ENCODE measurements at regions not wholly inside any gene's neighbourhood (a gene's known extent, or its start where the extent isn't known, plus 50 kb on each side); places are given as distances from the start of the nearest gene placed in this dataset.

DNA sequence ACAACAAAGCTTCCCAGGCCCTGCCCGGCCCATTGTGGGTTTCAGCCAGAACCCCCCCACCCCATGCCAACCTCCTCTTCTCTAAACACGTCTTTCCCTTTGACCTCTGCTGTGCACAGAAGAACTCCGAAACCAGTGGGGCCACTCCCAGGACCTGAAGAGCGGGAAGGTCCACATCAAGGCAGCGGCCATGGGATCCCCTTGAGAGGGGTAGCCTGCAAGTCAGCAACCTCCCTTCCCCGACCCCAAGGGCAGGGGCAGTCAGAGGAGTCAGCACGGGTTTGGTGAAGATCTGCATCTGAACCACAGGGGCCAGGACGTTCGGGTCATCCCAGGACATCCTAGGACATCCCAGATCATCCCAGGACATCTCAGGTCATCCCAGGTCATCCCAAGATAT lies 379.9 kb upstream of the IRX4 start:
- DNase-seq (no peak), ATAC-seq (no peak)

DNA sequence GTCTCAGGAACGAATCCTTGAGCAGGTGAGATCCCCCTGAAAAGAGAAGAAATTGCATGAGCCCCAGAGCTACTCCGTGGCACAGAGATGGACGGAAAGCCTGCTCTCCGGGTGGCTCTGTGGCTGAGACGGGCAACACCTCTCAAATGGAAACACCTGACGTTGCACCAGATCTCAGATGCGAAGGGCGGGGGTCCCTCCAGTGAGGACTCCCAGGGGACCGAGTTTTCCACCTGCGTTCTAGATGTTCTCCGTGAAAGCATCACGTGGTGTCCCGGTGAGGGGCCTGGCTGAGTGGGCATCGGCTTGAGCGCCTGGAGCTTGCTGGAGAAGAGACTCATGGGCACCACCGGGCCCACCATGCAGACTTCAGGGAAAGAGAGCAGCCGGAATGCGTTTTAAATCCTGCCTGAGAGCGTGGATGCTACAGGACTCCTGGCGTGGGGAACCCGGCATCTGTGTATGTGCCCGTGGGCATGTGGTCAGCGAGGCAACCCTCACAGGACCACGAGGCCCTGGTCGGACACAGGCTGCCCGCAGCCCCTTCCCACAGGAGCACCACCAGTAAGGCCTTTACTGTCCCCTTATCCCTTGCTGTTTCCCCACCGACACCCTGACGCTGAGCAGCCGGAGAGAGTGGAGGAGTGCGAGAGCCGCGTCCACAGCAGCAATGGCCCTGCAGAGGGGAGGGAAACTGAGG lies 378.4 kb upstream of the IRX4 start:
- no peak for DNase-seq

DNA sequence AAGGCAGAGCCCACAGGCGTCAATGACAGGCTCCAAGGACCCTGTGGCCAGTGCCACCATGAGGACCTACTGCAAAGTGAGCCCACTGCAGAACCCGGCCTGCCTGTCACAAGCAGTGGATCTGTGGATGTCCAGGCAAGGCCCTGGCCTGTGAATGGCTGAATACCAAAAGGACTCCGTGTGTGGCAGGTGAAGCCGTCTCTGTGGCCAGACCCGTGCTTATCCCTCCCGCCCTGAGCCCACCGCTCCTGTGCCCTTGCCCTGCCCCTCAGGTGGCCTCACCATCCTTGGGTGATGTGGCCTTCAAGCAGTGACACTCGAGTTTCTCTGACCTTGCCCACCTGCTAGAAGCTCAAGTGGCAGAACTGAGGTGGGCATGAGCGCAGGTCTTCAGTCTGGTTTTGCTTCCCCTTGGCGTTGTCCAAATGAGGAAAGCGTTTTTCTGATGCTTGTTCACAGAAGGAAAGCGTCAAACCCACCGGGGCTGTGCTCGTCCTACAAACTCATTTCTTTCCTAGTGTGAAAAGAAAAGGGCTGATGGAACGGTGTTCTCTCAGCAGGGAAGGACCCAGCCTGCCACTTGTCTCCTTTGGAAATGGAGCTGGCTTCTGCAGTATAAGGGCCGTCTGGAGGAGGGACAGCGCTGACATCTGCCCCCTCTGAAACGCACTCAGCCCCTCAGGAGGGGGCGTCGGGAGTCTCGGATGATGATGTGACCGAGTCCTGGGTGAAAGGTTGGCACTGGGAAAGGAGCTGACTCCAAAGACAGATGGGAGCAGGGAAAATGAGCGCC lies 377.7 kb upstream of the IRX4 start:
- ATAC-seq (no peak), DNase-seq (no peak)

More for the DNA sequence above, 378.4 kb upstream of the IRX4 start:
- no peak for ATAC-seq

DNA sequence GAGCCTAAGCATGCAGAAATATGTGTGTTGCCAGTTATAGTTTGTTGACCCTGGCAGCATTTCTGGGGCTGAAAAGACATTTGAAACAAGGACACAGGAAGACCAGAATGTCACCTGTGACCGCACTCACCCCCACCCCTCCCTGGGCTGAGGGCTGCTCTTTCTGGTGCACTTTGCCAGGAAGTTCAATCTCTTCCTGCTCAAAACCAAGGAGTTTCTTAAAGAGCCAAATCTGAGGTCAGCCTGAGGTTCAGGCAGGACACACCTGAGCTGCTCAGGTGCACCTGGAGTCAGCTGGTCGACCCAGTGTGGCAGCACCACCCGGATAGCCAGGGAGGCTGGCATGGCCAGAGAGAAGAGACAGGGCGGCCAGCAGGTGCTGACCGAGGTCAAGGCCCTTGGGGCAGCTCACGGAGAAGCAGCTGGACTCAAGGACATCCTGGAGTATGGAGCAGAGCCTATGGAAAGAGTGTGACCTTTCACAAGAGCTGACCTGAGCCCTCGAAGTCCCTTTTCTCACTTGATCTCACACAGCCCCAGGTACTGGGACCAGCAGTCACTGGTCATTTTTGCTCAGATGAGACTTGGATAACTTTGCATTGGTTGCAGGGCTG lies 376.9 kb upstream of the IRX4 start:
- DNase-seq (no peak), ATAC-seq (no peak)

DNA sequence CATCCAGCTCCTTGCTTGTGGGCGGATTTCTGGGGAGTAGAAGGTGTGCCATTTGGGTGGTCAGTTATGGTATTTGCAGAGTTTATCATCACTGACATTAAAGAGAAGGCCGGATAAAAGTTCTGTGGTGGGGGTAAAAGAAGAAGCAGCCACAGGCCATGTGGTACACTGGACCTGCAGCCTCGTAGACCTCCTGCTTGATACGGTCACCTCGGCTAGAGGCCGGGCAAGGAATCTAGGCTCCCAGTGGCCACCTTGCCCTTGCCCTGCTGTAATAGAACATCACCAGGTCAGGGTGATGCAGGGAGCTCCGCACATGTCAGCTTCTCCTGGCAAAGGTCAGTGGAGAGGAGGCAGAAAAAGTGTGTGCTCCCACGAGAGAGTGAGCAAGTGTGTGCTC lies 376.1 kb upstream of the IRX4 start:
- no peak for ATAC-seq

DNA sequence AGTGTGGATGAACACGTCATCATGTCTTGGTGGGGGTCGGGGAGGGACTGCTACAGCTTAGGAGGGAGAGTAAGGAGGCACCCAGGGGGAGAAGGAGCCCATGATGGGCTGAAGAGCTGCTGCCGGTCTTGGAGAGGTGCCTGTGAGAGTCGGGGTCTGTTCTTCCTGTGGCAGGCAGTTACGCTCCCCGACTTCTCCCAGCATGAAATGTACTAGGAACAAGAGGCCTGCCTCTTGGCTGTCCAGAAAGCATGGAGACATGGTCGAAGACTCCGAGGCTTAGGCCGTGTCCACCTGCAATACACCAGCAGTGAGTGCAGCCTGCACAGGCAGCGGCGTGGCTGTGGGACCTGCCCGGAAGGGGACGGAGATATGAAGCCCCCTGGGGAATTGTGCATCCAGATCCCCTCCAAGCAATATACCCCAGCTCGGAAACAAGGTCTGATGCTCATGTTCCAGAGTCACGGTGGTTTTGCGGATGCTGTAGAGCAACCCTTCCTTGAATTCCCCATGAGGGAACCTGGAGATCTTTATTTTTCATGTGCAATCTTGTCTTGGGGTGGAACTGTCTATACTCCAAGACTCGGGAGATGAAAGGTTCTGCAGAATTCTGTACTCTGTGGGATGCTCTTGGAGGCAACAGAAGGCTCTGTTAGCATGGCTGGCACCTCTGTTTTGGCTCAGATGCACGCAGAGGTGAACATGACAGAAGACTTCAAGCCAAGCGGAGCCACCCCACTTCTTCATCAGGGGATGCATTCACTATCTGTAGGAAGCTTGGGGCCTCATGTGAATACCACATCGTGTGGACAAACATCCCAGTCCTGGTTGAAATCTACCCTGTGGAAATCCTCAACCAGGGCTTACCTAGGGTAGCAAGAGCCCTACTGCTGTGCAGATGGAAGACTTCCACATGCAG lies 374.9 kb upstream of the IRX4 start:
- no peak for ATAC-seq
- DNase-seq: no peak

More for the DNA sequence above, 376.1 kb upstream of the IRX4 start:
- DNase-seq: no peak

DNA sequence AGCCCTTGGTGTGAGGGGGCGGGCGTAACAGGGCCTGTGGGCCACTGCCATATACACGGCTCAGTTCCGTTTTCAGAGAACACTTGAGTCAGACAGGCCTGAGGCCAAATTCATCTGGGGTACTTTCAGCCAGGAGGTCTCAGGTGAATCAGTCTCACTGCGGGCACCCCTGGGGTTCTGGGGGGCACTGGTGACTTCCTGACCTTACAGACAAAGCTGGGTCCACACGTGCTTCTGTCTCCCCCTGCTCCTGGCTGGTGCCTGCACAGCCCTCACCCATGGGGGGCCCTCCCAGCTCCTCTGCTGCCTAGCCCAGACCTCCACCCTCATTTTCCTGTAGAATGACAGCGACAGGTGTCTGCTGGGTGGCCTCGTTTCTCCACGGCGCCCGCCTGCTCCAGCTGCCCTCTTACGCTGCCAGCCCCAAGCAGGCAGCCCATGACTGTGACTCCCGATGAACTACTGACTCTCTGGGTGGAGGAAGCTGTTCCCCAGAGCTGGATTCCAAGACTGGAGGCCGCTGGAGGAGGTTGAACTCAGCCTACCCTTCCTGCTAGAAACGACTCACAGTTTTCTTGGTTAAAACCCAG lies 374.1 kb upstream of the IRX4 start:
- no peak for DNase-seq

DNA sequence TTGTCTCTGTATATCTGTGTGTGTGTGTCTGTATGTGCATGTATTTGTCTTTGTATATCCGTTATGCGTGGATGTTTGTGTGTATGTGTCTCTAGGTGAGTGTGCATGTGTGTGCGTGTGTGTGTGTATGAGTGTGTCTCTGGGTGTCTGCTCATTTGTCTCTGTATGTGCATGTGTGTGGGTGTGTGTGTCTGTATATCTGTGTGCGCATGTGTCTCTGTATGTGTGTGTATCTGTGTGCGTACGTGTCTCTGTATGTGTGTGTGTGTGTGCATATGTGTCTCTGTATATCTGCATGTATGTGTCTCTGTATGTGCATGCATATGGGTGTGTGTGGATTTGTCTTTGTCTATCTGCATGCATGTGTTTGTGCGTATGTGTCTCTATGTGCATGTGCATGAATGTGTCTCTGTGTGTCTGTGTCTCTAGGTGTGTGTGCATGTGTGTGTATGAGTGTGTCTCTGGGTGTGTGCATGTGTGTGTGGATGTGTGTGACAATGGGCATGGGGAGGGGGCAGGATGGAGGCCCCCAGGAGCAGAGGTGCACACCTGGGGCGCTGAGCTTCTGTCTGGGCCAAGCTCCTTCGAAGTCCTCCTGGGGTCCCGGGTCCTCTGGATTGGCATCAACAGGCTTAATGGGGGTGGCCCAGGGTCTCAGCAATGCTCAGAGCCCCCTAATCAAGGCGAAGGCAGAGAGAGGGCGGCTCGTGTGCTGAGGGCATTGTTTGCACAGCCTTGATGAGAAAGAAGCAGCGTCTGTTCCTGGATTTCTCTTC lies 373.4 kb upstream of the IRX4 start:
- no peak for DNase-seq
- ATAC-seq: no peak

More for the DNA sequence above, 374.1 kb upstream of the IRX4 start:
- no peak for ATAC-seq

DNA sequence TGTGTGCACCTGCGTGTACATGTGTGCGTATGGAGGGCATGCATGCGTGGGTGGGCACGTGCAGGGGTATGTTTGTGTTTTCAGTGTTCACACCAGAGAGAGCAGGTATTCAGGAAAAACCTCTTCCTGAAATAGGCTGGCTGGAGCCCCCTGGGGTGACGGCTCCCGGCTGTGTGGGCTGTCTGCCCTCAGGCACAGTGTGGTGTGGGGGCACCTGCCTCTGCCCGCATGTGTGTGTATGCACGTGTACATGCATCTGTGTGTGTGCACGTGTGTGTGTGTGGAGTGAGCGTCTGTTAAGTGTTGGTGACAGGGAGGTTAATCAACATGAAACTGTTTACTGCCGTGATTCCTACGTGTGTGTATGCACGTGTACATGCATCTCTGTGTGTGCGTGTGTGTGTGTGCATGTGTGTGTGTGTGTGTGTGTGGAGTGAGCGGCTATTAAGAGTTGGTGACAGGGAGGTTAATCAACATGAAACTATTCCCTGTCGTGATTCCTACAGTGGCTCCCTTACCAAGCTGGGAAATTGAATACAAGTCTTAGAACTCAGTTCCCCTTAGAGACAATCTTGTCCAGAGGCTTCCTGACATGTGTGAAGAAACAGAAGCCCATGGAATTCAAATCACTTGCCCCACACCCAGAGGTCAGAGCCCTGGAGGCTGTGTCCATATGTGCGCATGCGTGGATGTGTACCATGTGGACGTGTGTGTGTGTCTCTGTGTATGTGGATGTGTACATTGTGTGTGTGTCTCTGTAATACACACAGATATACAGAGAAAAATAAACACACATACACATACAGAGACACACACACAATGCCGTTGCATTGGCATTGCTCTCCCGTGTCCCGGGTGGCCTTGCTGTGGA lies 372.4 kb upstream of the IRX4 start:
- ATAC-seq (no peak), DNase-seq (no peak)

DNA sequence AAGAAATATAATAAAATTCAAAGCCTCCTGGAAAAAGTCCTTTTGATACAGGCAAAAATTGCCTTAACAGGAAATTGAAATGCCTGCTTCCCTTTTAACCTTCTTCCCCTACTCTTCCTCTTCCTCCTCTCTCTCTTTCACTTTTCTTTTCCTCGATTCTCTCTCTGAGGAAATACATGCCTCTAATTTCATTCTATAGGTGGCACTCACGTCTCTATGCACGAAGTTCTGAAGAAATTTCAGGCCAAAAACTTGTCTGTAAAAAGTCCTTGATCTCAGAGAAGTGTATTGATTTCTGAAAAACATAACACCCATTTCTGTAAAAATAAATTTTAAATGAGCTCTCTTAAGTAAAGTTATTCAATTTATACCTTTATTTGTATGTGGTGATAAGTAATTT lies 371.7 kb upstream of the IRX4 start:
- no peak for DNase-seq
- no peak for ATAC-seq

DNA sequence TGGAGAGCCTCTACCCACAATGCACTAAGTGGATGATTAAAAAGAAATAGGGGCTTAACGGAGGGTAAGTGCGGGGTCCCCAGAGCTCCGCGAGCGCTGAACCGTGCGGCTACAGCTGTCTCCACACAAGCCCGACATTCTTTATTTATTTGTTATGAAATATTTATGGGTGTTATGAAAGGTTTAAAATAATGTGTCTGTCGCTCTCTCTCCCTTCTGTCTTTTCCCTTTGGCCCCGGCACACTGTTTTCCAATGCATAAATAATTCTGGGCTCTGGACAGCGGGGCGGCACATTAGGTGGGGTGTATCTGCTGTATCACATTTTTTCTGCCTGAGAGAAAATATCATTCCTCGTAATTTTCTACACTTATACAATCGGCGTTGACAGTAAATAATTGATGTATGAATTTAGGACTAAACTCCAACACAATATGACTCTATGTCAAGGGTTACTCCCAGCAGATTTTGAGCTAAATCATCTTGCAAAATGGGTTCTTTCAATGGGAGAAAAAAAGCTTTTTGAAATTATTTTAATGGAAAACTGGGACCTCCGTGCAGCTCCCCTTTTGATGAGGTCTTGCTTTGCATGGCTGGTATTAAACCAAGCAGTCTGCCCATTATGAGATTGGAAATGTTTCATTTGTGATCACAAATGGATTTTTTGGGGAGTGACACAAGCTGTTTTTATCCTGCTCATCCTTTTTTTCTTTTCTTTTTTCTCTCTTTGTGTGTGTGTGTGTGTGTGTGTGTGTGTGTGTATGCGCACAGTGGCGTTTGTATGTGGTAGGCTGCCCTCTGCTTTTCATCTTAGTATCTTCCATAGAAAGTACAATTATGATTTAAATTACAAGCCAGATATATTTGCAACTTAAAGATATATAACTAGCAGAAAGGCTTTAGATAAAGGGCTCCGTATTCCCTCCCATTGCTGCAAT lies 370.6 kb upstream of the IRX4 start:
- DNase-seq (no peak), ATAC-seq (no peak)

DNA sequence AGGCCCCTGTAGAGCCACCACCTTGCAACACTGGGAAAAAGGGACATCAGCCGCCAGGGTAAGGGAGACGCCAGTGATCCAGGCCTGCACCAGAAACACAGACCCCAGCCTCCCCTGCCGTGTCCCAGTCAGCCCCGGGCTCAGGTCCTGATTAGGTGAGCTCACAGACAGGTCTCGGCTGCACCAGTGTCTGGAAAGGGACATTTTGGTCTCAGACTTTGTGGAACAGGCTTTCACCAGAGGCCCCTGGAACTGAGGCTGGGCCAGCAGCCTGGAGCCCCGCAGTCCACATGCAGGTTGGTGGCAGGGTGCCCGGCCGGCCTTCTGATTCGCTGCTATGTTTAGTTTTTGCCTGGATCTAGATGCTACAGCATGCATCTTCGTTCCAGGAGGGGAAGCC lies 369.0 kb upstream of the IRX4 start:
- DNase-seq (no peak), ATAC-seq (no peak)

DNA sequence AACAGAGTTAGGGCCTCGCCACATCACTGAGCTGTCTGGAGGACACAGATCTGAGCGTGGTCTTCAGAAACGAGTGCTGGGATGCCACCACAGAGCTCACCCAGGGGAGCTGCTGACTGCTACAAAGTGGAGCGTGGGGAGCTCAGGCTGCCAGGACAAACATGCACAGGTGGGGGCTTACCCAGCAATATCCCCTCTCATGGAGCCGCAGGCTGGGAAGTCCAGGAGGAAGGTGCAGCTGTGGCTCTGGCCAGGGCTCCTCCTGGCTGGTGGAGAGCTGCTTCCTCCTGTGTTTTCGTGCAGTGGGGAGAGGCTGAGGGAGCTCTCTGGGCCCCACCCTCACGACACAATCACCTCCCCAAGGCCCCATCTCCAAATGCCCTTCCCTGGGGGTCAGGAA lies 368.6 kb upstream of the IRX4 start:
- DNase-seq (no peak), ATAC-seq (no peak)

DNA sequence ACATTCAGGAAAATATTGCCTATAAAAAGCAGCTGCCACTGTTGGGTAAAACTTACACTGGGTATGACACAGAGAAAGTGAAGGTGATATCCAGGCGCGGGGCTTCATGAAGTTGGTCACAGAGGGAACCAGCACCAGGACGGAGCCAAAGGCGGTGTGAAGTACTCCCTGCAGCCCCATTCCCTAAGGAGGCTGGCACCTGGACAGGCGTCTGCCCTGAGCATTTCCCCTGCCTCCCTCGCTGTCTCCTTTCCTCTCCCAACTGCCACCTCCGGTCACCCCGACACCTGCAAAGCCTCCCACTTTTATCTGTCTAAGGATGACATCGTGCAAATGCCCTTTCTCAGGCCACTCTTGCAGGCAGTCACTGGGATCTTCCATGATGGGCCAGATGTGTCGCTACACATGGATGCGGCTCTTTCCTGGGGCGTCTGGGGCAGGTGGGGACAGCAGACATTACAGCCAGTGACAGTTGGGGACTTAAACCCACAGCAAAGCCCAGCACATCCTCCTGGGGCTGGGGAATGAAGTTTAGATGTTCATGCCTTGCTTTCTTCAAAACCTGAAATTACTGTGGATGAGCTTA lies 367.7 kb upstream of the IRX4 start:
- DNase-seq: no peak
- no peak for ATAC-seq

DNA sequence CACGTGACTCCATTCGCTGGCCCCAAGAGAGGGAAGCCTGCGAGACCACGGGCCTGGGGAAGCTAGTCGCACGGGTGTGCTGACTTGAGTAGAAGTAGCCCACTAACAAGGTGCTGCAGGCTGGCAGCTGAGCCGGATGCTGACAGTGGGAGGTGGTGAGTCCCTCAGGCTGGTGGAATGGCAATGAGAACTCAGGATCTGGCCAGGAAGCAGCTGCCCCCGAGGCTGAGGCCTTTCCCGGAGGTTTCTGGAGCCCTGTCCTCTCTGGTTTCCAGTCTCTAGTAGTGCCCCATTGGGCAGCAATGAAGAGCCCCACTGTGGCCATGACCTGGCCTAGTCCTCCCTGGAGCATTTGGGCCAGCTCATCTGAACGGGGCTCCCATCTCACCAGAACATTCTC lies 366.7 kb upstream of the IRX4 start:
- ATAC-seq: no peak
- DNase-seq: no peak

DNA sequence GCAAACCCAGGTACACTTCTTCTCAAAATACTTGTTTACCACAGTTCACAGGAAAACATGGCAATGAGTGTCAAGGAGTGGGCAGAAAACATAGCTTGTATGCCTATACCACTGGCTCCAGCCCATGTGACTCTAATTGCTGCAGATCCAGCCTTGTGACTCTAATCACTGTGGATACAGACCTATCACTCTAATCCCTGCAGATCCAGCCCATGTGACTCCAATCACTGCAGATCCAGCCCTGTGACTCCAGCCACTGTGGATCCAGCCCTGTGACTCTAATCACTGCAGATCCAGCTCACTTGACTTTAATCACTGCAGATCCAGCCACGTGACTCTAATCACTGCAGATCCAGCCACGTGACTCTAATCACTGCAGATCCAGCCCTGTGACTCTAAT lies 366.3 kb upstream of the IRX4 start:
- ATAC-seq: no peak
- DNase-seq: no peak

DNA sequence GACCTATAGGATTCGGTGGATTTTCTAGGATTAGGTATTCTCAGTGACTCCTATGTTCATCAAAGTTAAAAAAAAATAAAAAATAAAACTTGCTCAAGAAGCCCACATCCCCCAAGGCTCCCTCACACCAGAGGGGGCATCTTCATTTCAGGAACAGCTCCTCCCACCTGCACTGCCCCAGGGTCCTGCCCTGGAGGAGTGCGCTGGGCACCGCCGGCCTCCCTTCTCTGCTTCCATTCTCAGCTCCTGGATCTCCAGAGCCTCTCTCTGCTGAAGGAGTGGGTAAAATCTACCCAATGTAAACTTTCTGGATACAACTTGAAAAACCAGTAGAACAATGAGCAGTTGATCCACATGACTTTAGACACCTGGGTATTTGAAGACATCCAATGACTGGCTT lies 359.8 kb upstream of the IRX4 start:
- ATAC-seq (no peak), DNase-seq (no peak)

DNA sequence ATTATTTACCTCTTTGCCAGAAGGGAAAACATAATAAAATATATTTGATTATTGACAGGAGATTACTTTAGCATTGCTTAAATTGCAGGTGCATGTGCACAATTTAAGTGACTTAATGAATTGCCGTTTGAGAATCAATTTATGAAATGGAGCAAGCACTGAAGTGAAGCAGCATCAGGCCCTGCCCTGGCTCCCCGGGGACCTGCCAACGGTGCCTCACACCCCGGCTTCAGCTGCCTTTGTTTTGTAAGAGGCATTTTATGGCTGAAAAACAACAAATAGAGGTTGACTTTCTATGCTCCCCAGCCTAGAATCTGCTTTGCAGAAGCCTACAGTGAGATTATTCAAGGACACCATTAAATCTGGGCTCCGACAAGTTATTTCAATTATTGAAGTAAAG lies 359.1 kb upstream of the IRX4 start:
- no peak for DNase-seq

More for the DNA sequence above, 359.1 kb upstream of the IRX4 start:
- ATAC-seq: no peak
